AG04449 (cell line): ENCODE measurements at regions not wholly inside any gene's neighbourhood (a gene's known extent, or its start where the extent isn't known, plus 50 kb on each side); places are given as distances from the start of the nearest gene placed in this dataset.

ENCODE experiments used
- CTCF ChIA-PET: fragments of 350-600 bp; formaldehyde crosslinking; extraction: SDS; loops from one replicate; lab custom pipeline; 2021; ENCODE audit warnings: antibody characterized with exemption; lab: Yijun Ruan, JAX
- POLR2A ChIA-PET: fragments of 400-600, 350-600 bp; formaldehyde crosslinking; extraction: SDS; loops from one replicate; lab custom pipeline; 2020; ENCODE audit warnings: antibody characterized with exemption, inconsistent platforms; lab: Yijun Ruan, JAX
- DNase-seq: peaks from one replicate; pipeline ENCODE4 v3.0.0-alpha.2; 2010; ENCODE audit warnings: low read depth, low spot score
- H3K4me3 ChIP-seq: 2 replicates; pipeline ENCODE4 v1.5.1; 2011; ENCODE audit warnings: low read depth, mild to moderate bottlenecking, control low read depth, low read length
- CTCF ChIP-seq: IDR thresholded peaks from one replicate; pipeline ENCODE4 v1.5.1; 2011; ENCODE audit warnings: mild to moderate bottlenecking, moderate library complexity, low read length, control low read depth, inconsistent platforms; ENCODE audit not compliant: insufficient read depth; ENCODE audit errors: missing control alignments

- no peak for TF ChIP-seq CTCF
- ChIA-PET POLR2A (no interaction called here), CTCF (no interaction called here)
- DNase-seq: no peak
- no peak overlapping the region for H3K4me3 ChIP-seq
Measured at GRCh38 chr2:61753512-61753911, 100.3 kb downstream of the FAM161A start.

GRCh38 chr2:61750624-61751023 lies 103.2 kb downstream of the FAM161A start:
- no peak overlapping the region for H3K4me3 ChIP-seq
- DNase-seq: peak; percentile 36
- ChIA-PET POLR2A (no interaction called here), CTCF (no interaction called here)
- no peak for TF ChIP-seq CTCF

- no peak for DNase-seq
- no peak overlapping the region for H3K4me3 ChIP-seq
- no peak for TF ChIP-seq CTCF
- ChIA-PET POLR2A (no interaction called here), CTCF (no interaction called here)
Measured at GRCh38 chr2:61742955-61743354, 110.9 kb downstream of the FAM161A start.

- no peak for DNase-seq
- CTCF ChIA-PET: no interaction called here
- TF ChIP-seq CTCF: no peak
- H3K4me3 ChIP-seq: no peak overlapping the region
- POLR2A ChIA-PET: no interaction called here
Measured at GRCh38 chr2:61737841-61738240, 116.0 kb downstream of the FAM161A start.

GRCh38 chr2:61736953-61737352 lies 116.9 kb downstream of the FAM161A start:
- H3K4me3 ChIP-seq: no peak overlapping the region
- ChIA-PET CTCF (no interaction called here), POLR2A (no interaction called here)
- DNase-seq: no peak
- TF ChIP-seq CTCF: no peak

- H3K4me3 ChIP-seq: no peak overlapping the region
- TF ChIP-seq CTCF: no peak
- CTCF ChIA-PET: interaction anchor here (0.7 to 1.4 kb wide), 2 partner anchors 9 to 57 kb away, joined by 3 to 4 read pairs; no protein-coding TSS in a partner anchor
- DNase-seq: no peak
- POLR2A ChIA-PET: no interaction called here
Measured at GRCh38 chr2:61733563-61733962, 120.3 kb downstream of the FAM161A start.

- DNase-seq: no peak
- ChIA-PET CTCF (interaction anchor here (0.7 kb wide), 1 partner anchor 56 kb away, joined by 3 read pairs; no protein-coding TSS in a partner anchor), POLR2A (no interaction called here)
- no peak overlapping the region for H3K4me3 ChIP-seq
- no peak for TF ChIP-seq CTCF
Measured at GRCh38 chr2:61732787-61733186, 121.1 kb downstream of the FAM161A start.
